GM19099 (cell line): ENCODE measurements at regions not wholly inside any gene's neighbourhood (a gene's known extent, or its start where the extent isn't known, plus 50 kb on each side); places are given as distances from the start of the nearest gene placed in this dataset.

Experiments
- POLR2A ChIP-seq: IDR thresholded peaks from 3 replicates; pipeline ENCODE4 v1.6.1; 2011; ENCODE audit warnings: low read depth; ENCODE audit not compliant: insufficient read length; ENCODE audit errors: extremely low read depth

DNA sequence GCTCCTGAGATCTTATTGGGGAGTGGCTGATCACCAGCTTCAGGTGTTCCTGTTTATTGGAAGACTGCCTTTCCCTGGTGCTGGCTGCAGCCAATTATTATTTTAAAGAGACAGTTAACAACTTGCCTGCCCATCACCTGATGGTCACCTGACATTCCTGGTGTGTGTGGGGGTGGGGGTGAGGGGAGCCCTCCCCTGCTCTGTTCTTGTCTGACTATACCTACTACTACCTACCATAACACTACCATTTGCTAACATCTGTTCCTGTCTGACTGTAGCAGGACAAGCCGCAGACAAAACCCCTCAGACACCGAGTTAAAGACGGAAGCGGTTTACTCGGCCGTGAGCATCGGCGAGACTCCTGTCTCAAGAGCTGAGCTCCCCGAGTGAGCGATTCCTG, 54.9 kb upstream of the NBPF3 start:
- TF ChIP-seq POLR2A: no peak

DNA sequence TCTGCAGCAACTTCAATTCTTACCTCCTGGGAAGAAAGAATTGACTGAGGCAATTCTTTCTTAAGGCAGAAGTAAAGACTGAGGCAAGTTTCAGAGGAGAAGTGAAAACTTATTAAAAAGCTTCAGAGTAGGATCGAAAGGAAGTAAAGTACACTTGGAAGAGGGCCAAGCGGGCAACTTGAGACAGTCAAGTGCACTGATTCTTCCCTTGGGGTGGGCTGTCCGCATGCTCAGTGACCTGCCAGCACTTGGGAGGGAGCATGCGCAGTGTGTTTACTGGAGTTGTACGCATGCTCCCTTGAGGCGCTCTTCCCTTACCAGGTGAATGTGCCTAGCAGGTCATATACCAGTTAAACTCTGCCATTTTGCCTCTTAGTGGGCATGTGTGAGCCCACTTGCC, 55.3 kb upstream of the NBPF3 start:
- TF ChIP-seq POLR2A: no peak

DNA sequence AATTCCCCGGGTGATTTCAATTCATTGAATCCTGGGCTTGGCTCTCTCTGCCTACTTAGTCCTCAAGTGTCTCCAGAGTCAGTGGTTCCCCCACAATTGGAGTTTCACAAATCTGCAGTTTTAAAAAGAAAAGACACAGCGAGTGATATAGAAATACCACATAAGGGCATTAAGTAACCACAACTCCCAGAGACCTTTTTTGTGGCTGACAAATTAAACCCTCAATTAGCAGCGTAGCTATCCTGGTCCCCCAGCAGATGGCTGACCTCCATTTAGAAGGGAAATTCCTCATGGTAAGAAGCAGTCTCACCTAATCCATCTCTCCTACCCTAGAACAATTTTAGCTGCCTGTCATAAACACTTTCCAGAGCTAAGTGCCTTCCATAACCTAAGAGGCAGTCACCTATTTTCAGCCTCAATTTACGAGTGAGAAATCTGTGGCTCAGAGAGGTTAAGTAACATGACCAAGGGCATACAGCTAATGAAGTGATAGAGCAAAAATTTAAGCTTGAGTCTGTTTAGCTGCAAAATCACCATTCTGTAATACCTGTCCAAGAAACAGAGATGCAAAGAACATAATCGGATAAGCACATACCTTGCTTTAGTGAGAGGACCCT, 56.0 kb upstream of the NBPF3 start:
- no peak for TF ChIP-seq POLR2A

DNA sequence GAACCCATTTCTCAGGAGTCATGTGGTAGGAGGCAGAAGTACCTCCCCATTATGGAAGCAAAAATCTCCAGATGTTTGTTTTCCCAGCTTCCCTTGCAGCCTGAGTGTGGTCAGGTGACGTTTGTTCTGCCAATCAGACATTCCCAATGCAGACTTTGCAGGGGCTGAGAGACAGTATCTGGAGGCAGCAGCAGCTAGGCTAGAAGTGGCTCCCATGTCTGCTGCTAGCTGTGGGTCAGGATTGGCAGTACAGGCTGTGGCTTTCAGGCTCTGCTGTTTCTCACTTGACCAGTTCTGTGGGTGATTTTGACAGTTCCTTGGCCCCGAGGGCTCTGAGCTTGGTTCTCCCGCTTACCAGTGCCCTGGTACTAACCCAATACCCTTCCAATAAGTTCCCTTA, 58.6 kb upstream of the NBPF3 start:
- no peak for TF ChIP-seq POLR2A

DNA sequence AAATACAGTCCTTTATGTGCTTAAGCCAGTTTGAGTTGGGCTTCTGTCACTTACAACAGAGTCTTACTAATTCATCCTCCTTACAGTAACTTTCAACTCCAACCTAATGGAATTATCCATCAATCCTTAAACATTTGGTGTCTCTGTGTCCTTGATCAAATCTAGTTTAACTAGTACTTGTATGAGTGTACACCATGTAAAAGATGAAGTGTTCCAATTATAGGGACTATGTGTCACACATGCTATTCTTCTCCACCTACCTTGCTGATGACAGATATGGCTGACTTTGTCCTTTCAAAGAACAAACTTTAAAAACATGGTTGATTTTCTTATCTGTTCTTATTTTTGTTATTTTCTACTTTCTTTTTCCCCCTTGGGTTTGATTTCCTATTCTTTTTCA, 60.4 kb upstream of the NBPF3 start:
- no peak for TF ChIP-seq POLR2A

DNA sequence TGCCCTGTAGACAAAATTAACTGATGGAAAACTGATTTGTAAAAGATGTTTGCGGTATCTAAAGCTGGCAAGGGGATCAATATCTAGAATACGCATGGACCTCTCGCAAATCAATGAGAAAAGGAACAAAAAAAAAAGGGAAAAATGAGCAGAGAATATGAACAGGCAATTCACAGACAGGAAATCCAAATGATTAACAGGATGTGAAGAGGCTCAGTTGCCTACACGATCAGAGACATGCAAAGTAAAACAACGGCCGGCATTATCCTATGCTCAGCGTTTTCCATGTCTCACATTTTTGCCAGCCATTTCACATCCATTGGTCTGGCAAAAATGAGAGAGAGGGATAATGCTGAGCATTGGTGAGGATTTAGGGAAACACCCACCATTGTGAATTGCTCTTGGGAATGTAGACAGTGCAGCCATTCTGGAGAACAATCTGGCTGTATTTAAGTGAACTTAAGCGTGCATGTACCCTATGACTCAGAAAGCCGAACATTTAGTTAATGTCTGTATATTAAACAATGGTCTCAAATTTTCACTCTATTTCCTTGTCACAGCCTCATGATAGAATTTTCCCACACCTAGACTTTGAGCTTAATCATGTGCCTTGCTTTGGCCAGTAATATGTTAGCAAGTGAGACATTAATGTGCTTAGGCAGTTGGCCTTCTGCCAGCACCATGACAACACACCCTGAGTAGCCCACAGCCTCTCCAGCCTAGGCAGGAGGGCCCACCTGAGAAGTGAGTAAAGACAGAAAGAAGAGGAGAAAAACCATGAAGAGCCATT, 61.0 kb upstream of the NBPF3 start:
- TF ChIP-seq POLR2A: no peak

DNA sequence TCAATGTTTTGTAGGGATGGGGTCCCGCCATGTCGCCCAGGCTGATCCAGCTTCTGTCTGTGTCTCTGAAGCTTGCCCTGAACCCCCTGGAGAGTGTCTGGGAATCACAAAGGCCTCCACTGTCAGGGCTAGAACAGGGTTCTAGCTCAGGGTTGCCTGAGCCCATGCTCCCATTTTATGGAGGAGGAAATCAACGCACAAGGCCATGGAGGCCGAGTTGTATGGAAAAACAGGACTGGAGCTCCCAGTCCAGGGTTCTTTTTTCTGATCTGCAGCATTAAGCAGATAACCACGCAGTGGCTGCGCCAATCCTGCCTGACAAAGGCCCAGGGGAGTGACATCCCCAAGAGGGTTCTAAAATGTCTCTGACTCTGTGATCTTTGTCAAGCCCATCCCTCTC, 67.6 kb upstream of the NBPF3 start:
- TF ChIP-seq POLR2A: no peak

DNA sequence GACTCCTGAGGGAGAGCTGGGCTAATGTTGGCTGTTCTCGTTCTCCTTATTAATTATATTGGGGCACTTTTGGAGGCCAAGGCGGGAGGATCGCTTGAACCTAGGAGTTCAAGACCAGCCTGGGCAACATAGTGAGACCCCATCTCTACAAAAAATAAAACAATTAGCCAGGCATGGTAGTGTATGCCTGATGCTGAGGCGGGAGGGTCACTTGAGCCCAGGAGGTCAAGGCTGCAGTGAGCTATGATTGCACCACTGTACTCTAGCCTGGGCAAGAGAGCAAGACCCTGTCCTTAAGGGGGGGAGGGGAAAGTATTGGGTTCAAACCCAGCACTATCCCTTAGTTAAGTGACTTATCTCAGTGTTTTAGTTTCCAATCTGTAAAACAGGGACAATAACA, 70.0 kb upstream of the NBPF3 start:
- no peak for TF ChIP-seq POLR2A

DNA sequence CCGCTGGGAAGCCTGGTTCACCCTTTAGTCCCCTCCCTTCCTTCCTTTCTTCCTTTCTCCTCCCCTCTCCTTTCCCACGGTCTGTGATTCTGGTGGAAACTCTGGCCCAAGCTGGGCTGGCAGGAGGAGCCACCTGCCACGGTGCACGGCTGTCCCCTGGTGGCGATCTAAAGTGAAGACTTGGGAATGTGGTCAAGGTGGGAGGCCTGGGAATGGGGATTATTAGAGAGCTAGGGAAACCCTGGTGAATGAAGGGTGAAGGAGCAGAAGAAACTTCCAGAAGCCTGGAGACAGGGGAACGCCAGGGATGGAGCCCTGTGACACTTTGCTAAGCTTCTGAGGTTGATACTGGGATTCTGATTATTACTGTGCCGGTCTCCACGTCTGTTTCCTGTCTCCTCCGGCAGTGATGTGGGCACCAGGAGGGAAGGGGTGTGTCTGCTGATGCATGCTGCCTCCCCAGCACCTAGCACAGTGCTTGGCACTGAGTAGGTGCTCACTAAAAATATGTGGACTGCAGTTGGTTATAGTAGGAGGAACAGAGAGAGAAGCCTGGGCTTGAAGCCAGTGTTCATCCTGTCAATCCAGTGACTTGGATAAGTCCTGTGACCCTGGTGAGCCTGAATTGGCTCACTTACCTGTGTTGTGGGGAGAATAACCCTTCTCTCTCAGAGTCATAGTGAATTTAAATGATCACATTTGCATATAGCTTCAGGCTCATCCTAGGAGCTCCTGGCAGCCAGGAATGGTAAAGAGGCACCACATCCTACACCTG, 71.2 kb upstream of the NBPF3 start:
- TF ChIP-seq POLR2A: no peak

DNA sequence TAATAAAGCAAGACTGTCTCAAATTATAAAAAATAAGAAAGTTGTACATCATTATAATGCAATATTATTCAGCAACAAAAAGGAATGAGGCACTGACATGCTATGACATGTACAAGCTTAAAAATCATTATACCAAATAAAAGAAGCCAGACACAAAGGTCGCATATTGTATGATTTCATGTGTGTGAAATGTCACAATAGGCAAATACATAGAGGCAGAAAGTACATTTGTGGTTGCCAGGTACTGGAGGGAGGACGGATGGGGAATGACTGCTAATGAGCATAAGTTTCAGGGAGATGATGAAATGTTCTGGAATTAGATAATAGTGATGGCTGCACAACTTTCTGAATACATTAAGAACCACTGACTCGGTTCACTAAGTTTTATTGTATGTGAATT, 73.6 kb upstream of the NBPF3 start:
- TF ChIP-seq POLR2A: no peak

DNA sequence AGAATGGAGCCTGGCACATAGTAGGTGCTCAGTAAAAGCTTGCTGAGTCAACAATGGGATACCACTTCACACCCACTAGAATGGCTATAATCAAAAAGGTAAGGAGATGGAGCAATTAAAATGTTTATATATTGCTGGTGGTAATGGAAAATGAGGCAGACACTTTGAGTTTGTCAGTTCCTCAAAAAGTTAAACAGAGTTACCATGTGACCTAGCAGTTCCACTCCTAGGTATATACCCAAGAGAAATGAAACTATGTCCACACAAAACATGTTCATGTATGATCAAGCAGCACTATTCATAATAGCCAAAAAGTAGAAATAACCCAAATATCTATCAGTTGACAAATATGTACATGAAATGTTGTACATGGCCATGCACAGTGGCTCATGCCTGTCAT, 74.8 kb upstream of the ECE1 start:
- TF ChIP-seq POLR2A: no peak

DNA sequence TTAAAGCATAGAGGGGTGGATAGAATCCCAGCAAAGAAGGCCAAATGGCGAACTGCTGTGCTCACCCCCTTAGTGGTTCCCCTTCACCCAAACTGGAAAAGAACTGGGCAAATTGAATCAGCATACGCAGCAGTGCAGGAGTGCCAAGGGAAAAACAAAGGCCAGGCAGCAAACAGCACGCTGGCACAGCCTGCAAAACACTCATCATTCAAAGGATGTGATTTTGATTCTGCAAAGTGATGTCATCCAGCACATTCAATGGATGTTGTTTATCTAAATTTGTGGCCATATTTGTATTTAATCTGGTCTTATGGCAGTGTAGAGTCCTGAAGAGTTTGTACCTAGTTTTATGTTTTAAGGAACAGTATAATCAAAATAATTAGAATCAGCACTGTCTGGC, 71.8 kb upstream of the ECE1 start:
- TF ChIP-seq POLR2A: no peak

DNA sequence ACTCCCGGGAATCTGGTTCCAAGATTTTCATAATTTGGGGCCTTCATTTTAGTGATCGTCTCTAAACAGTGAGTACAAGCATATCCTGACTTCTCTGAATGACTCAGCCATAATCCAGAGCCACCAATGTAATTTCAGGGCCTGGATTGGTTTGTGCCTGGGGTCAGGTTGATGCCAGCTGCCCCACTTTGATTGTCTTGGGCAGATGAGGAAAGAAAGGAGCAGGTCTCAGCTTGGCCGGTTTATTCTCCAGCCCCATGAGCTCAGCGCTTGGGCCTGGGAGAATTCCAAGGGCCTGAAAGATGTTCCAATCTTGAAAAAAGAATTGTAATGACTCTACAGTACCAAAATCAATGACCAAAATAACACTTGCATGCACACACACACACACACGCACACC, 71.2 kb upstream of the ECE1 start:
- no peak for TF ChIP-seq POLR2A

DNA sequence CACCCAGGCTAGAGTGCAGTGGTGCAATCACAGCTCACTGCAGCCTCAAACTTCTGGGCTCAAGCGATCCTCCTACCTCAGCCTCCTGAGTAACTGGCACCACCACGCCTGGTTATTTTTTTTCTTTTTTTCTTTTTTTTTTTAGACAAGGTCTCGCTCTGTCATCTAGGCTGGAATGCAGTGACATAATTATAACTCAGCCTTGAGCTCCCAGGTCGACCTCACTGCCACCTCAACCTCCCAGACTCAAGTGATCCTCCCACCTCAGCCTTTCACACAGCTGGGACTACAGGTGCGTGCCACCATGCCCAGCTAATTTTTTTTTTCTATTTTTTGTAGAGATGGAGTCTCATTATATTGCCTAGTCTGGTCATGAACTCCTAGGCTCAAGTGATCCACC, 66.9 kb upstream of the ECE1 start:
- no peak for TF ChIP-seq POLR2A

DNA sequence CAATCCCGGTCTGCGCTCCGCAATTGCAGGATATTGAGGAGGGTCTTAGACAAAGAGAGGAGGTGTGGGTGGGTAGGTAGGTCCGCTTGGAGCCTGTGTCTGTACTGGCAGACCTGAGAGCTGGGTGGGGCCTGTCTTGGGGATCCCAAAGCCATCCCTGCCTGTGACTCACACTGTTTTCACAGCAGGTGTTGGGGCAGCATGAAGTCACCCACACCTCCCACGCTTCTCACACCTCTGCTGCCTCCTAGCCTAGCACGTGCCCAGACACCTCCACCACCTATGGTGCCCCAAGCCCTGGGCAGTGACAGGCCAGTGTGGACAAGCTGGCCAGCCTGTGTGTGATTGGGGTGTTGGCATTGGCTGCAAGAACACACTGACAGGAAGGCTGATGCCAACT, 65.7 kb upstream of the ECE1 start:
- no peak for TF ChIP-seq POLR2A

DNA sequence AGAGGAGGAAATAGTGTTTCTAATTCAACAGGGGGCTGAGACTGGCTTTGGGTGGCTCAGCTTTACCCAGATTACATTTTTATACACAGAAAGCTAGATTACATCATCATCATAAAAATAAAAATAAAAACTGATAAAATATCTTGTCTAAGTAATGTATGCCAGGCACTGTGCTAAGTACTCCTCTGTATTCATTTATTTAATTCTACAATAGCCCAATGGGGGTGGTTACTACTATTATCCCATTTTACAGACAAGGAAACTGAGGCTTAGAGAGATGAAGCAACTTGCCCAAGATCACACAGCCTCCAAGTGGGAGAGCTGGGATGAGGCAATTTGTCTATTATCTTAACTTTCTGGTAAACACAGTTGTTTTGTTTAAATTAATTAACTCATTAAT, 62.3 kb upstream of the ECE1 start:
- no peak for TF ChIP-seq POLR2A
